HG03469 (cell line): ENCODE measurements at regions not wholly inside any gene's neighbourhood (a gene's known extent, or its start where the extent isn't known, plus 50 kb on each side); places are given as distances from the start of the nearest gene placed in this dataset.
"Not testable (repeated sequence)": the region's sequence is repeated elsewhere in the genome, so short reads cannot be mapped to it uniquely, and the experiment has no call there.

Experiments
- ATAC-seq: cut with Tn5 transposase; IDR thresholded peaks from one replicate; pipeline ENCODE4 v1.9.1; 2021; ENCODE audit warnings: mild to moderate bottlenecking, moderate library complexity, moderate number of reproducible peaks; ENCODE audit not compliant: unreplicated experiment

DNA sequence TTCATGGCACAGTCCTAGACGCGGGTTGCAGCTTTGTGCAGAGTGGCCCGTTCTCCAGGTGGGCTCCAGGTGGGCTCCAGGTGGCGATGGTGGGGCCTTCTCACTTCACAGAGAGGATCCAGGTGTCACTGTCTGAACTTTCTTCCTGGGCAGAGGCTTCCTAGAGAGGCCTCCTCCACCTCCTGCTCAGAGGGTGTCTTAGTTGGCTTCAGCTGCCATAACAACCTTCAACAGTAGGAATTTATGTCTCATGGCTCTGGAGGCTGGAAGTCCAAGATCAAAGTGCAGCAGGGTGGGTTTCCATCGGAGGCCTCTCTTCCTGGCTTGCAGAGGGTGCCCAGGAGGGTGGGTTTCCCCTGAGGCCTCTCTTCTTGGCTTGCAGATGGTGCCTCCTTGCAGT, 125.1 kb downstream of the GLRX3 start:
- ATAC-seq = no peak

GRCh38 chr10:130261766-130262165, 125.6 kb downstream of the GLRX3 start:
- ATAC-seq = no peak

DNA sequence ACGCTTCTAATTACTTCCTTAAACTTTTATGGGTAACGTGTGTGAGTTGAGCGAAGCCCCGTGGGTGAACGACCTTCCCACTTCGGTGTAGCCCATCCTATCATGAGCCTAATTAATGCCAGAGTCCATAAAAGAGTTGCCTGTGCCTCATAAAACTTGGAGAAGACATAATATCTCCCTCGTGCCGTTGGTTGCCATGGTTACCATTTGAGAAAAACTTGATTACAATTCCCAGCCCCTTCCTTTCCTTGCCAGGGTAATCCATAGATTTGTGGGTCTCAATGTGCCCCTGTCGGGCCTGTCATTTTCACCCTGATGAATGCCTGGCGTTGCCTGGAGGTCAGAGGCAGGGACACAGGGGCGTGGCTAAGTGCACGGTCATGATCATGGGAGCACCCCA, 127.1 kb downstream of the GLRX3 start:
- no peak for ATAC-seq

GRCh38 chr10:130265542-130265941, 129.4 kb downstream of the GLRX3 start:
- ATAC-seq = no peak

GRCh38 chr10:130282492-130283218, 146.5 kb downstream of the GLRX3 start:
- ATAC-seq = no peak

DNA sequence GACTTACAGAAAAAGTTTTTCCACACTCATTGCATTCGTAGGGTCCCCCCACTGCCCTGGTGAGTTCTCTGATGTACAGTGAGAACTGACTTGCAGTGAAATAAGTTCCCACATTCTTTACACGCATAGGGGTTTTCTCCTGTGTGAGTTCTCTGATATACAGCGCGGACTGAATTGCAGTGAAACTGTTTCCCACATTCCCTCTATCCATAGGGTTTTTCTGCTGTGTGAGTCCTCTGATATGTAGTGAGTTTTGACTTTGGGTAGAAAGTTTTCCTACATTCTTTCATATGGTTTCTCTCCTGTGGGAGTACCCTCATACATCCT, 147.0 kb downstream of the GLRX3 start:
- no peak for ATAC-seq

DNA sequence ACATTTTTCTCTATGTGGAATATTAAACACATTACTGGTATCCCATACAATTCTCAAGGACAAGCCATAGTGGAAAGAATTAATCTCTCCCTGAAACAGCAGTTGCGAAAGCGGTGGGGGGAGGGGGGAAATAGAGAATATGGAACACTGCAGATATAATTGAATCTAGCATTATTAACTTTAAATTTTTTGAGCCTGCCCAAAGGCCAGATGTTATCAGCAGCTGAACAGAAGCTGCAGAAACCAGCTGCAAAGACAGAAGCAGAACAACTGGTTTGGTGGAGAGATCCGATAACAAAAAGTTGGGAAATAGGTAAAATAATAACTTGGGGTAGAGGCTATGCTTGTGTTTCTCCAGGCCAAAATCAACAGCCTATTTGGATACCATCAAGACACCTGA, 159.6 kb downstream of the GLRX3 start:
- ATAC-seq = not testable (repeated sequence)

- ATAC-seq = peak; percentile 25
Measured at GRCh38 chr10:130300608-130301020, 164.4 kb downstream of the GLRX3 start.

DNA sequence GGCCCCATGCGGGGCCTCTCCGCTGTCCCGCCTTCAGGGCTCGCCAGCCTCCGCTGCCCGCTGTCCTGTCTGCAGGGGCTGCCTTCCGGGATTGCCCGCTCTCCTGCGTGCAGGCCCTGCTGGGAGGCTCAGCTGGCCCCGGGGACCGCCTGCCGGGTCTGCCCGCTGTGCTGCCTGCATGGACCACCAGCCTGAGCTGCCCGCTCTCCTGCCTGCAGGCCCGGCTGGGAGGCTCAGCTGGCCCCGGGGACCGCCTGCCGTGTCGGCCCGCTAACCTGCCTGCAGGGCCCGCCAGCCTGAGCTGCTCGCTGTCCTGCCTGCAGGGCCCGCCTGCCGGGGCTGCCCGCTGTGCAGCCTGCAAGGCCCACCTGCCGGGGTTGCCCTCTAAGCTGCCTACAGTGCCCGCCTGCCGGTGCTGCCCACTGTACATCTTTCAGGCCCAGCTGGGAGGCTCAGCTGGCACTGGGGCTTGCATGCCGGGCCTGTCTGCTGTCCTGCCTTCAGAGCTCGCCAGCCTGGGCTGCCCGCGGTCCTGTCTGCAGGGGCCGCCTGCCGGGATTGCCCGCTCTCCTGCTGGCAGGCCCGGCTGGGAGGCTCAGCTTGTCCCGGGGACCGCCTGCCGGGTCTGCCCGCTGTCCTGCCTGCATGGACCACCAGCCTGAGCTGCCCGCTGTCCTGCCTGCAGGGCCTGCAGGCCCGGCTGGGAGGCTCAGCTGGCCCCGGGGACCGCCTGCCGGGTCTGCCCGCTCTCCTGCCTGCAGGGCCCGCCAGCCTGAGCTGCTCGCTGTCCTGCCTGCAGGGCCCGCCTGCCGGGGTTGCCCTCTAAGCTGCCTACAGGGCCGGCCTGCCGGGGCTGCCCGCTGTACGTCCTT, 165.1 kb downstream of the GLRX3 start:
- ATAC-seq = peak; percentile 36

GRCh38 chr10:130326954-130327353, 190.8 kb downstream of the GLRX3 start:
- ATAC-seq = no peak

- ATAC-seq = no peak
Measured at GRCh38 chr10:130329792-130330191, 193.6 kb downstream of the GLRX3 start.

- no peak for ATAC-seq
Measured at GRCh38 chr10:130333185-130333584, 197.0 kb downstream of the GLRX3 start.

DNA sequence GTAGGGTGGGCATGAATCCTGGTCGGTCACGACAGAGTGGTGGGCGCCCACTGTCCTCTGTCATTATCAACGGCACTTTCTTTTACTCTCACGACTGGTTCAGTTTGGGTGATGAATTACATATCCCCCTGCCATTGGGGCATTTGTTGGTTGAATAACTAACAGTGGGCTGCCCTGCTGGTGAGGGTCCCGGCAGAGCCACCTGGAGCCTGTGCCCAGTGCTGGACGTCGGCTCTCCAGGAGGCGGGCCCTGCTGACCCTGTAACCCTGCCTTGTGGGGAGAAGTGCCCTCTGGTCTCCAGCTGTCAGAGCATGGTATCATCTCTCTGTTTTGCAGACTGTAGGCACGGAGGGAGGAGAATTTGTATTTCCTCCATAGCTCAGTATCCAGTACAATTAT, 199.1 kb downstream of the GLRX3 start:
- ATAC-seq = no peak

DNA sequence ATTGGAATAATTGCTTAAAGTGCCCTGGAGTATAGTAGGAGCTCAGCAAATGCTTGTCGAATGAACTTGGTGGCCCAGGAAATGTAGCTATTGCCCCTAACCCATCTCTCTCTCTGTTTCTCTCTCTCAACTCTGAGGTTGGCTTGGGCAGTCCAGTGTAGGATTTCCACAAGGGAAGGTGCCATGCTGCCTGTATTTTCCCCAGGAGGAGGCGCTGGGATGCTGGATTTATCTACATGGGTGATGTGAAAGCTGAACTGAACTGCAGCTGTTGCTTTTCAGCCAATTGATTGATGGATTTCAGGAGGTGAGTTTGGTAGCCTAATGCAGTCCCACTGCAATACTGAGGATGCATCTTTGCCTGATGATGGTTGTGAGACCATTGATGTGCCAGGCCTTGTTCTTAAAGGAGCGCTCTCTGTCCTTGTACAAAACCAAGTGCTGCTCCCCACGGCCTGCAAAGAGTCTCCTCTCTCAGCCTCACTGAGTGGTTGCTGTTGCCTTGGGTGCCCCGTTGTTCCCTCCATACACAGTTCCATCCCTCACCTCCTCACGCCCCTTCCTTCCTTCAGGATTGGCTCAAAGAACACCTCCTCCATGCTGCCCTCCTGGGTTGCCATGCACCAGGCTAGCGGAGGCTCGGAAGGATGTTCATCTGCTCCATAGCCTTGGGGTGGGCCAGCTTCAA, 200.6 kb downstream of the GLRX3 start:
- no peak for ATAC-seq

DNA sequence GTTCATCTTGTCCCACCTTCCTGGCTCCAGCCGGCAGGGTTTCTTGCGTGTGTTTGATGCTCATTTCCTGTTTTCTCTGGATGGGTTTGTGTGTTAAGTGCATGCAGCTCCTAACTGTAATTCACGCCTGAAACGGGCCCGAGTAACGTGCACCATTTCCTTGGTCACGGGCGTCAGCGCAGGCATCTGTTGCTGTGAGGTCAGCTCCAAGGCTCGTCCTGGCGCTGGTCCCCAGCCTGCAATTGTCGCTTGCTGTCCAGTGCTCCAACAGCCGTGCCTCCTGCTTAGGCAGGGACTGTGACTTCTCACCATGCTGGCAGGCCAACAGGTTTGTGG, 201.1 kb downstream of the GLRX3 start:
- ATAC-seq = no peak

DNA sequence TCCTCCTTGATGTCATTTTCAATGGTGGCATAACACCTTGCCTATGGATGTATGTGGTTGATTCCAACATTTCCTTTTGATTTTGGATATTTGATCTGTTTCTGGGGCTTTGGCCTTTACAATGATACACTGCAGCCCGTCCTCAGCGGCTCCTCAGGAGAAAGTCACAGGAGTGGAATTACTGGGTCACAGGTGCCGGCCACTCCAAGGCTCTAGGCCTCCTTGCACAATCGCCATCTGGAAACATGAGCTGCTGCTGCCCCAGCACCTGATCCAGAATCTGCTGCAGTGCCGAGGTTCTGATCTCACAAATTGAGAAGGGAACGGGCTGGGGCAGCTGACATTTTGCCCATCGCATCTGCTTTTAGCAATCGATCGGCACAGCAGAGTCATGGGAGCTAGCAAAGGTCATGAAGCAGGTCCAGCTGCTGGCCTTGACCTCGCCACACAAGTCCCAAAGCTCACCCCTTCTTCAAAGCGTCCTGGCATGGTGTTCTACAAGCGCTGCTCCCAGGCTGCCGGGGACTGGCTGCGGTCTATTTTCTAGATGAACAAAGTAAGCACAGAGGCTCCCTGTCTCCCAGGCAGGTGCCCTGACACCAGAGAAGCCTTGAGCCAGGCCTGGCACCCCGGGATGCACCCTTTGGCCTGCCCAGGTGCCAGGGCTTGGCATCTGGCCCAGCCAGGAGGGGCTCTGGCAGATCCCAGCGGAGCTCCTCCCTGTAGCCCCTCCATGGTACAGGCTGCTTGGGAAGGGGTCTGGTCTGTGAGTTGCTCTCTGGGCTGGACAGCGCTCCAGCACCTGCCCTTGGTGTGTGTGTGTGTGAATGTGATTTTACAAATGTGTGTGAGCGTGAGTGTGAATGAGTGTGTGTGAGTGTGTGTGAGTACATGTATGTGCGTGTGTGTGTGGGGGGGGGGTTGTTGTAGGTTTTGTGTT, 201.8 kb downstream of the GLRX3 start:
- no peak for ATAC-seq

DNA sequence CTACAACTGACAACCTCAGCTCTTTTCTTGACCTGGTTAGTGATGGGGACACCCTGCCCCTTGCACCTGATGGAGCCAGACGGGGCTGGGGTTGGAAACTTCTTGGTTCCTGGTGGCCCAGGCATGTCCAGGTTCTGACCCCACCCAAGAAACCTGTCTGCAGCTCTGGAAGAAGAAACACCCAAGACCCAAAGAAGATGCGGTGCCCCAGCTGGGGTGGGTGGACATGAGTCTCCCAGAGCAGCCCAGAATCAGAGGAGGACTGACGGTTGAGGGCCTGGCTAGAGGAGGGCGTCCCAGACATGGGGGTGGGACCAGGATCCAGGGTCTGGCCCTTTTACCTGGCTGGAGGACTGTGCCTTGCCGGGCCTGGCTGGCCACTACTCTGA, 202.4 kb downstream of the GLRX3 start:
- ATAC-seq = no peak

- no peak for ATAC-seq
Measured at GRCh38 chr10:130339091-130339490, 202.9 kb downstream of the GLRX3 start.

DNA sequence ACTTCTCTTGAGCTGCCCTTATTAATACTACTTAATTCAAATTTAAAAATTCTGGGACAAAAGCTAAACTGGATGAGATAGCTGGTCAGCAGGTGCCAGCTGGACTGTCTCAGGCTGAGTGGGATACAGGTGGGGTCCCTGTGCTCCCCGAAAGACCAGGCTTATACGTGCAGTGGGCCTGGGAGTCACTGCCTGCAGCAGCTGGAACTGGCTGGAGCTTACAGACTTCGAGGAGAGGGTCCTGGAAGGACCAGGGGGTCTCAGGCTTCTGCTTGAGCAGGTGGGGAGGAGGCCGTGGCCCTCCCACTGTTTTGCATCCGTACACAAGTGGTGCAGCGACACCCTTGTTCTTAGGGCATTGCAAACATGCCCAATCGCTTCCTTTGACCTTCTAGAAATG, 203.7 kb downstream of the GLRX3 start:
- ATAC-seq = no peak

- ATAC-seq = no peak
Measured at GRCh38 chr10:130340816-130341215, 204.6 kb downstream of the GLRX3 start.

DNA sequence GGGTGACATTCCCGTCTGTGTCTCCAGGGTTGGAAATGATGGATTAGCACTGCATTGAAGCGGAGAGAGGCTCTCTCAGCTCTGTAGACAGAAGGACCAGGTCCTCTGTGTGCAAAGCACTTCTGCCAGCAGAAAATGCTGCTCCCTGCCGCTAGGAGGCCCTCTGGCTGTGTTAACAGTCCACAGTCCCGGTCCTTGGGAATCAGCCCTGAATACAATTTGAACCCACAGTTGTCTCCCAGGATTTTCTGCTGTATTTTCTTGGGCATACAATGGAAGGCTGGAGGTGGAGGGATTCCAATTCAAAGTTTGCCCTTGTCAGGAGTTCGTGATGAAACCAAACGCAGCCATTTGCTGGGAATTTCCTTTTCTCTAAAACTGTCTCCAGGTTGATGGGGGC, 205.2 kb downstream of the GLRX3 start:
- no peak for ATAC-seq
